GM06990 (cell line): ENCODE measurements at regions not wholly inside any gene's neighbourhood (a gene's known extent, or its start where the extent isn't known, plus 50 kb on each side); places are given as distances from the start of the nearest gene placed in this dataset.

Experiments
- DNase-seq: peaks from one replicate; pipeline ENCODE4 v3.0.0-alpha.2; 2011; ENCODE audit not compliant: insufficient read length; ENCODE audit errors: extremely low read depth
- H3K27me3 ChIP-seq: replicated peaks from 2 replicates; pipeline ENCODE4 v1.6.0; 2011; ENCODE audit warnings: low read length; ENCODE audit not compliant: control insufficient read depth, insufficient read depth
- H3K36me3 ChIP-seq: 2 replicates; pipeline ENCODE4 v1.5.1; 2011; ENCODE audit warnings: low read length; ENCODE audit not compliant: control insufficient read depth, insufficient read depth
- H3K4me3 ChIP-seq: replicated peaks from 2 replicates; pipeline ENCODE4 v1.5.1; 2011; ENCODE audit warnings: low read depth, mild to moderate bottlenecking, control low read depth, low read length
- TF ChIP-seq, protein P1 (sequence below): IDR thresholded peaks from 2 replicates; pipeline ENCODE4 v1.5.1; 2011; ENCODE audit warnings: low read length, control low read depth, mild to moderate bottlenecking, inconsistent platforms; ENCODE audit not compliant: insufficient read depth, poor library complexity, severe bottlenecking

DNA sequence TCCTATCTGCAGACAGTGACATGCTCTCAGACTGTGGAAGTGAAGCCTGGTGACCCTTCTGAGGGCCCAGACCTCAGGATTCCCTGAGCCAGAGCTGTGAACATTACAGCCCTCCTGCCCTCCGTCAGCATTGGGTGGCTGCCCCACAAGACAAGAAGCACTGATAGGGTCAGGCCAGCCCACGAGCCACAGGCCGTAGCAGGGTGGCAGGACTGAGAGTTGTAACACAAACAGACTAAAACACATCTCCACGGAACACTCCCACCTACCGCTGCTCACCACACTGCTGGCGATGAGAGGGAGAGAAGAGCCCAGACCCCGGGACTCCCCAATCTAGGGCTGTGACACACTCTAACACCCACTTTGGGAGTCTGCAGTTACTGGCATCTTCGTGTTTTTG, 264.8 kb upstream of the FSIP2 start:
- Histone ChIP-seq H3K36me3 (no peaks in the 10 kb centered on the region), H3K27me3 (no peaks in the 10 kb centered on the region), H3K4me3 (no peak overlapping the region)
- no peak for DNase-seq
- TF ChIP-seq, protein P1, sequence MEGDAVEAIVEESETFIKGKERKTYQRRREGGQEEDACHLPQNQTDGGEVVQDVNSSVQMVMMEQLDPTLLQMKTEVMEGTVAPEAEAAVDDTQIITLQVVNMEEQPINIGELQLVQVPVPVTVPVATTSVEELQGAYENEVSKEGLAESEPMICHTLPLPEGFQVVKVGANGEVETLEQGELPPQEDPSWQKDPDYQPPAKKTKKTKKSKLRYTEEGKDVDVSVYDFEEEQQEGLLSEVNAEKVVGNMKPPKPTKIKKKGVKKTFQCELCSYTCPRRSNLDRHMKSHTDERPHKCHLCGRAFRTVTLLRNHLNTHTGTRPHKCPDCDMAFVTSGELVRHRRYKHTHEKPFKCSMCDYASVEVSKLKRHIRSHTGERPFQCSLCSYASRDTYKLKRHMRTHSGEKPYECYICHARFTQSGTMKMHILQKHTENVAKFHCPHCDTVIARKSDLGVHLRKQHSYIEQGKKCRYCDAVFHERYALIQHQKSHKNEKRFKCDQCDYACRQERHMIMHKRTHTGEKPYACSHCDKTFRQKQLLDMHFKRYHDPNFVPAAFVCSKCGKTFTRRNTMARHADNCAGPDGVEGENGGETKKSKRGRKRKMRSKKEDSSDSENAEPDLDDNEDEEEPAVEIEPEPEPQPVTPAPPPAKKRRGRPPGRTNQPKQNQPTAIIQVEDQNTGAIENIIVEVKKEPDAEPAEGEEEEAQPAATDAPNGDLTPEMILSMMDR, result no peak

DNA sequence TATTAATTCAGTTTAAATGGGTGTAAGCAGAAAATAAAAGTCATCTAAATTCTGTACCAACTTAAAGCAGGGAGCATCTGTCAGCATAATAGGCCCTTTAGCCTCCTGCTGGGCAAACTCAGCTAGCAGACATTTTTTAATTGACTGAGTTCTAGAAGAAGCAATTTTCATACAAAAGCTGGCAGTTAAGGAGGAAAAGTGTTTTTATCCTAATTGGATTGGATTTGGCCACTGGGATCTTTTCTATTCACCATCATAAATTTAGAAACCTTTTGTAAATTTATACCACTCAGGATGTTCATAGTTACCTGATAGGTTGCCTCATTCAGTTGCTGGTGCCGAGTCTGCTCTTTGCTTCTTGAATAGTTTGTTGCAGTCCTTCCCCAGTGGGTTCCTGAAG, 262.7 kb upstream of the FSIP2 start:
- H3K36me3 ChIP-seq, result no peaks in the 10 kb centered on the region
- H3K4me3 ChIP-seq, result no peak overlapping the region
- no peaks in the 10 kb centered on the region for H3K27me3 ChIP-seq
- TF ChIP-seq, protein P1, result no peak
- no peak for DNase-seq

DNA sequence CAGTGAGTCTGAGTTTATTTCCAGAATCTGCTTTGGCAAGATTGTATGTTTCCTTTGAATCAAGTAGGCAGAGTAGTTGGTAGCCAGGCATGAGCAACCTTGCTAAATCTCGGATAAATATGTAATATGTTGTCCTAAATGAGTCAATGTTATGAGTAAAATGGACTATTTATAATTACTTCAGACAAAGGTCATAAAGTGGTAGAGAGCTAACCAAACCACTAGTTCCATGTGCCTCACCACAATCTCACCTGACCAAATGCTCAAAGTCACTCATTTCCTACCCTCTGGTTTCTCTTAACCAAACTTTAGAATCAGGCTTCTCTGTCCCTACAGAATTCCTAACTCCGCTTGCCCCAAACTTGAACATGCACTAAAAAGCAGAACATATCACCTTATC, 261.2 kb upstream of the FSIP2 start:
- DNase-seq, result no peak
- Histone ChIP-seq H3K4me3 (no peak overlapping the region), H3K27me3 (no peaks in the 10 kb centered on the region), H3K36me3 (no peaks in the 10 kb centered on the region)
- TF ChIP-seq, protein P1, result no peak

DNA sequence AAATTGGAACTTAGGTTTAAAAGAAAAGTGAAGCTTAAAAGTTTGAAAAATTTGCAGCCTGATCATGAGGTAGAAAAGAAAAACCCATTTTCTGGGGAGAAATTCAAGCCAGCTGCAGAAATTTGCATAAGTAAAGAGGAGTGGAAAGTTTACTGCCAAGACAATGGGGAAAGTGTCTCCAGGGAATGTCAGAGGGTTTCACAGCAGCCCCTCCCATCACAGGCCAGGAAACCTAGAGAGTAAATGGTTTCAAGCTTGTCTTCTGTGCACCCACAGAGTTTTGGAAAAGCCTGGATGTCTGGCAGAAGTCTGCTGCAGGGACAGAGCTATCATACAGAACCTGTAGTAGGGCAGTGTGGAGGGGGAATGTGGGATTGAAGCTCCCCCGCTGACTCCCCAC, 254.0 kb upstream of the FSIP2 start:
- Histone ChIP-seq H3K4me3 (no peak overlapping the region), H3K27me3 (no peaks in the 10 kb centered on the region), H3K36me3 (no peaks in the 10 kb centered on the region)
- DNase-seq, result no peak
- TF ChIP-seq, protein P1, result no peak

DNA sequence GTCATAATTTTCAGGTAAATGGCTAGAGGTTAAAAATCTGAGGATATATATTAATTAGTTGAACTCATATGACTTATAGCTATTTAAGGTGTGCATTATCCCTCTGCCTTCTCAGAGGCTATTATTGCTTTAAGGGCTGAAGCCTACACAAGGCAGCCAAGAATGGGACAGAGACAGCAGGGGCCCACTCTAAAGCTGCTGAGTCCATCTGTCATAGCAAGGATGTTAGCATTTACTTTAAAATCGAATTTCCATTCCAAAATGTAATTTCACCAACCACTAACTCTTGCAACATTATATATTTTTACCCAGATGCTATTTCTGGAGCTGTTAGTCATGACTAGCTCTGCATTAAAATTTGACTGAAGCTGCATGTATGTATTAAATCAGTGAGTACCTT, 236.3 kb upstream of the FSIP2 start:
- Histone ChIP-seq H3K27me3 (no peaks in the 10 kb centered on the region), H3K4me3 (no peak overlapping the region), H3K36me3 (no peaks in the 10 kb centered on the region)
- TF ChIP-seq, protein P1, result no peak
- no peak for DNase-seq

DNA sequence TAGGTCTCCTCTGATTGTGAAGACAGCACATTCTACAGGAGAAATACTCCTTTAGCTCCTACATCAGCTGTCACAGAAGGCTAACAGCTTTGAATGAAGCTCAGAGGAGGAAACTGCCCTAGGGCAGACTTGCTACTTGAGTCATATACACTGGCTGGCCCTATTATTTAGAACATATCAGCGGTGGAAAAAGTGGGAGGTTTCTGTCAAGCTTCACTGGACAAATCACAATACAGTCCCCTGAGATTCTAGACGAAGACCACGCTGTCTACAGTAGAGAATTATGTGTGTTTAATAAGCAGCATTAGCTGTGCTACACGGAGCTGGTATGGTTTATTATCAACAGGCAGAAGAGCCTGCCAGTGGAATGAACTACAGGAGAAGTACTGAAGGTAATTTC, 230.9 kb upstream of the FSIP2 start:
- TF ChIP-seq, protein P1, result no peak
- Histone ChIP-seq H3K27me3 (no peaks in the 10 kb centered on the region), H3K36me3 (no peaks in the 10 kb centered on the region), H3K4me3 (no peak overlapping the region)
- no peak for DNase-seq
